Body of pancreas (tissue), 4 donors: ENCODE measurements at regions not wholly inside any gene's neighbourhood (a gene's known extent, or its start where the extent isn't known, plus 50 kb on each side); places are given as distances from the start of the nearest gene placed in this dataset.
A peak's percentile ranks its signal among the peaks of the same experiment; 100 is the strongest.
"Not testable (repeated sequence)": the region's sequence is repeated elsewhere in the genome, so short reads cannot be mapped to it uniquely, and the experiment has no call there.

ENCODE experiments used
- ATAC-seq: fragments of 150-250 bp; one replicate; pipeline ENCODE4 v1.9.1; 2016
- DNase-seq, 4 donors: peaks; one replicate each; pipeline ENCODE4 v3.0.0-alpha.2; 2019
- H3K27ac ChIP-seq, 4 donors: fragments of 200-600 bp; sonication (generic); 1 replicate in 3 of 4; 2 replicates in 1 of 4; pipeline versions ENCODE4 v1.5.1 to v1.6.1; 2016 to 2019; ENCODE audit warnings: mild to moderate bottlenecking in 1 of 4, mixed read lengths in 1 of 4, moderate library complexity in 1 of 4
- H3K27me3 ChIP-seq, 2 donors: fragments of 200-600 bp; sonication (generic); one replicate each; pipeline ENCODE4 v1.6.0; 2016; ENCODE audit warnings: mild to moderate bottlenecking in 1 of 2
- H3K36me3 ChIP-seq, 2 donors: fragments of 200-600 bp; sonication (generic); replicated peaks in 1 of 2; 2 replicates each; pipeline ENCODE4 v1.5.1; 2016; ENCODE audit warnings: low read depth in 2 of 2; ENCODE audit not compliant: insufficient read depth in 1 of 2
- H3K4me1 ChIP-seq: fragments of 200-600 bp; sonication (generic); one replicate; pipeline ENCODE4 v1.6.0; 2016
- H3K4me3 ChIP-seq, 2 donors: fragments of 200-600 bp; sonication (generic); 1 replicate in 1 of 2; 2 replicates in 1 of 2; pipeline ENCODE4 v1.5.1; 2016 to 2019
- H3K9me3 ChIP-seq, 3 donors: fragments of 200-600 bp; sonication (generic); 1 replicate in 2 of 3; 2 replicates in 1 of 3; pipeline ENCODE4 v1.5.1; 2016
- CTCF ChIP-seq, 7 experiments: fragments of 450-650 bp in 4 of 7; fragments of 200-600 bp in 3 of 7; sonication (generic) in 3 of 7; IDR thresholded peaks; one replicate each; pipeline ENCODE4 v1.5.1; 2016 to 2019; ENCODE audit warnings: antibody characterized with exemption in 7 of 7
- POLR2A ChIP-seq, 3 donors: fragments of 450-650 bp; IDR thresholded peaks; one replicate each; pipeline ENCODE4 v1.6.1; 2016; ENCODE audit warnings: antibody characterized with exemption in 3 of 3, mild to moderate bottlenecking in 2 of 3
- WGBS, 2 donors: methylation state at CpG; one replicate each; pipeline ENCODE4 v1.1.5; 2017; 5-methylcytosine and 5-hydroxymethylcytosine counted together
- intact Hi-C: fragments of 100-400 bp; cut with DNase I; formaldehyde crosslinking; loops from one replicate; pipeline ENCODE4 v1.15.1; 2023

- Histone ChIP-seq H3K27me3 (no peaks in the 10 kb centered on the region), H3K4me1 (peaks cover 9% of the 10 kb centered on the region), H3K27ac (no peak overlapping the region), H3K4me3 (no peak overlapping the region), H3K9me3 (no peaks in the 10 kb centered on the region), H3K36me3 (no peaks in the 10 kb centered on the region)
- TF ChIP-seq POLR2A (IDR thresholded peaks at IDR 0.05) (no peak), CTCF (IDR thresholded peaks at IDR 0.05) (no peak)
- intact Hi-C loops, result no loop called here
- DNase-seq (no peak), ATAC-seq (no peak)
Observed at GRCh38 chr7:13107291-13107690, 419.9 kb downstream of the ARL4A start.

- TF ChIP-seq CTCF (IDR thresholded peaks at IDR 0.05), result no peak
- no peak for TF ChIP-seq POLR2A (IDR thresholded peaks at IDR 0.05)
- no peak for DNase-seq
- no peak overlapping the region for H3K4me3 ChIP-seq
- no peaks in the 10 kb centered on the region for H3K9me3 ChIP-seq
- H3K27me3 ChIP-seq, result no peaks in the 10 kb centered on the region
- no peak for ATAC-seq
- H3K4me1 ChIP-seq, result peaks cover 9% of the 10 kb centered on the region
- H3K36me3 ChIP-seq, result no peaks in the 10 kb centered on the region
- intact Hi-C loops, result no loop called here
- no peak overlapping the region for H3K27ac ChIP-seq
Observed at GRCh38 chr7:13108061-13108460, 420.6 kb downstream of the ARL4A start.

GRCh38 chr7:13109201-13109600 is 421.8 kb downstream of the ARL4A start:
- H3K27ac ChIP-seq, result no peak overlapping the region
- no peak overlapping the region for H3K4me3 ChIP-seq
- H3K9me3 ChIP-seq, result no peaks in the 10 kb centered on the region
- TF ChIP-seq POLR2A (IDR thresholded peaks at IDR 0.05) (no peak), CTCF (IDR thresholded peaks at IDR 0.05) (no peak)
- intact Hi-C loops, result no loop called here
- 51 to 83% methylated on average over 3 to 5 of the region's 6 CpGs for WGBS, 2 donors
- peak in 1 of 4 donors; percentile 9 for DNase-seq
- no peaks in the 10 kb centered on the region for H3K27me3 ChIP-seq
- peaks cover 4% of the 10 kb centered on the region for H3K4me1 ChIP-seq
- H3K36me3 ChIP-seq, result no peaks in the 10 kb centered on the region
- no peak for ATAC-seq

GRCh38 chr7:13110107-13110506 is 422.7 kb downstream of the ARL4A start:
- ATAC-seq (no peak), DNase-seq (no peak)
- Histone ChIP-seq H3K36me3 (no peaks in the 10 kb centered on the region), H3K27ac (no peak overlapping the region), H3K4me1 (no peaks in the 10 kb centered on the region), H3K27me3 (no peaks in the 10 kb centered on the region), H3K4me3 (no peak overlapping the region), H3K9me3 (no peaks in the 10 kb centered on the region)
- 77 to 97% methylated on average over 6 of the region's 6 CpGs for WGBS, 2 donors
- TF ChIP-seq POLR2A (IDR thresholded peaks at IDR 0.05), result no peak
- no peak for TF ChIP-seq CTCF (IDR thresholded peaks at IDR 0.05)
- intact Hi-C loops, result no loop called here

- ATAC-seq (no peak), DNase-seq (no peak)
- Histone ChIP-seq H3K27ac (no peak overlapping the region), H3K4me1 (no peaks in the 10 kb centered on the region), H3K4me3 (no peak overlapping the region), H3K9me3 (no peaks in the 10 kb centered on the region), H3K36me3 (no peaks in the 10 kb centered on the region), H3K27me3 (no peaks in the 10 kb centered on the region)
- 62 to 75% methylated on average over 3 of the region's 3 CpGs for WGBS, 2 donors
- intact Hi-C loops, result no loop called here
- TF ChIP-seq CTCF (IDR thresholded peaks at IDR 0.05), result no peak
- TF ChIP-seq POLR2A (IDR thresholded peaks at IDR 0.05), result no peak
Observed at GRCh38 chr7:13111230-13111629, 423.8 kb downstream of the ARL4A start.

- H3K27me3 ChIP-seq, H3K27ac ChIP-seq, H3K4me1 ChIP-seq, H3K4me3 ChIP-seq, ATAC-seq, intact Hi-C loops, DNase-seq, H3K9me3 ChIP-seq, H3K36me3 ChIP-seq: not testable (repeated sequence)
- 94 to 97% methylated on average over 7 of the region's 7 CpGs for WGBS, 2 donors
Observed at GRCh38 chr7:13114240-13114639, 426.8 kb downstream of the ARL4A start.
